Ammon's horn (tissue), 1 donor: ENCODE measurements at regions not wholly inside any gene's neighbourhood (a gene's known extent, or its start where the extent isn't known, plus 50 kb on each side); places are given as distances from the start of the nearest gene placed in this dataset.
A peak's percentile ranks its signal among the peaks of the same experiment; 100 is the strongest.
"Not testable (repeated sequence)": the region's sequence is repeated elsewhere in the genome, so short reads cannot be mapped to it uniquely, and the experiment has no call there.

Experiments used
- DNase-seq: peaks from one replicate; pipeline ENCODE4 v3.0.0-alpha.2; 2016; ENCODE audit warnings: low spot score

GRCh38 chr14:29982171-29982570, 54.5 kb upstream of the PRKD1 start:
- no peak for DNase-seq

- DNase-seq = no peak
Measured at GRCh38 chr14:29982993-29983392, 55.3 kb upstream of the PRKD1 start.

DNA sequence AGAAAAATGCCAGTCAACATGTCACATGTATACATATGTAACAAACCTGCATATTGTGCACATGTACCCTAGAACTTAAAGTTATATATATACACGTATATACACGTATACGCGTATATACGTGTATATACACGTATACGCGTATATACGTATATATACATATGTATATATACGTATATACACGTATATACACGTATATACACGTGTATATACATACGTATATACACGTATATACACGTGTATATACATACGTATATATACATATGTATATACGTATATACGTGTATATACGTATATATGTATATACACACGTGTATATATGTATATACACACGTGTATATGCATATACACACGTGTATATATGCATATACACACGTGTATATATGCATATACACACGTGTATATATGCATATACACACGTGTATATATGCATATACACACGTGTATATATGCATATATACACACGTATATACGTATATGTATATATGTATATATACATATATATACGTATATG, 62.8 kb upstream of the PRKD1 start:
- DNase-seq = not testable (repeated sequence)

DNA sequence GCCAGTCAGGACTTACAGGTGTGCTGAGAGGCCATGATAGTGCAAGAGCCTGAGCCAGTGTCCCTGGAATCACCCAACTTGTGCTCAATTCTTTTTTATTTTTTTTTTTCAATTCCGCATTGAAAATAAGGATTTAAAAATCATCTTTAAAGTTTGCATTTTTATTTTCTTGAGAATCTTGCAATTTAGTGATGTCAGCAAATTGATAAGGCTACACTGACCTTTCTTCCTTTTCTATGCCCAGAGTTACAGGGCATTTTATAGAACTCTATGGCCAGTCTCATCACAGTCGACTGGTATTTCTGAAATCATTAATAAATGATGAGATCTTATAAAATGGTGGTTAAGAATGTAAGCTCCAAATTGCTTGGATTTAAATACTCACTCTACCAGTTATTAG, 63.3 kb upstream of the PRKD1 start:
- DNase-seq = no peak

DNA sequence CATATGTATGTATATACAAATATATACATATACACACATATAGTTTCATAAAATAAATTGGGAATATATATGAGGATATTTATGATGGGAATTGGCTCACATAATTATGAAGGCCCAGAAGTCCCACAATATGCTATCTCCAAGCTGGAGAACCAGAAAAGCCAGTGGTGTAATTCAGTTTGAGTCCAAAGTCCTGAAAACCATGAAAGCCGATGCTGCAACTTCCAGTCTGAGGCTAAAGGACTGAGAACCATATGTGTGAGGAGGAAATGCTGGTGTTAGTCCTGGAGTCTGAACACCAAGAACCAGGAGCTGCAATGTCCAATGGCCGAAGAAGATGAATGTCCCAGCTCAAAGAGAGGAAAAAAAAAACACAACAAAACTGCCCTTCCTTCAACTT, 65.5 kb upstream of the PRKD1 start:
- no peak for DNase-seq

- DNase-seq = no peak
Measured at GRCh38 chr14:29999013-29999539, 71.4 kb upstream of the PRKD1 start.

DNA sequence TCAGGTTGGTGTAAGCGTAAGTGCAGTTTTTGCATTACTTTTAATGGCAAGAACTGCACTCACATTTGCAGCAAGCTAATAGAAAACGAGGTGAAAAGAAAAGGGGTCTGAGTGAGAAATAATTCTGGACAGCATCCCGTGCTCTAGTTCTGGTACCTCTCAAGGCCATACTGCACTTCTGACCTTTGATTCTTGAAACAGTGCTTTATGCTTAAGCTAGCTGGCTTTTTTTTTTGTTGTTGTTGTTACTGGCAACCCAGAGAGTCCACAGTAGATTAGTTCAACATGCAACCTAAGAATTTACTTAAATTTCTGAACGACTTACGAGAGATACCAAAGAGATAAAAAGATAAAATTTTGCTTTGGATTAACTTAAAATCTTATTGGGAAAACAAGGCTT, 75.2 kb upstream of the PRKD1 start:
- no peak for DNase-seq

GRCh38 chr14:30005114-30005808, 77.6 kb upstream of the PRKD1 start:
- DNase-seq = peak; percentile 74

DNA sequence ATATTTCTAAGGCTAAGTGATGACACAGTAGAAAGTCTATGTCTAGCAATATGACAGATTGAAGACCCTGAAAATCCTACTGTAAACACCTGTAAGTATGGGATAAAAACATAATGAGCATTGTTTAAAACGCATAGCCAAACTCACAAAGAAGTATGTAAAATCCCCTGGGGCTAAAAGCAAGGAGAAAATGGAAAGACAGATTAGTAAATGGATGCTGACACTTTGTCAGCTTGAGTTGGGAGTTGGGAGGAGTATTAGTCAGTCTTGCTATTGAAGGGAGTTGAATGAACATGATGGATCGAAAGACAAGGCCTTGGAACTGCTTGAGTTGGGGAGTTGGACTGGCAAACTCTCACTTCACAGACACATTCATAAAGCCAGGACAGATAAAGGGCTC, 79.0 kb upstream of the PRKD1 start:
- DNase-seq = no peak

- no peak for DNase-seq
Measured at GRCh38 chr14:30015489-30015888, 87.8 kb upstream of the PRKD1 start.

DNA sequence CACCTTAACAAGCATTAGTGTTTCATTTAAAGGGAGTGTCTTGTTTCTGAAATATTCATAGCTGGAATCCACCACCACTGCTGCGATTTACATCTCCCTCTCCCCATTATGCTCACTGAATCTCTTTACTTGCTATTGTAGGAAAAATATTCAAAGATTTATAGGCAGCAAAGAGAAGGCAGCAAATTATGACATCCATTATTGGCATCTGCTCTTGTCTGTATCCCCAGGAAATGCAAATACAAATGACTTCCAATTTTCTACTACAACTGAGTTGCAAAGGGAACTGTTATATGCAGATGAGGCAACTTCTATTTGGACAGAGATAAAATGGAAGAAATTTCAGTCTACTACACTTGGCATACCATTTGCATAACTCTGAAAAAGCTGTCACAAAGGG, 88.4 kb upstream of the PRKD1 start:
- DNase-seq = no peak

DNA sequence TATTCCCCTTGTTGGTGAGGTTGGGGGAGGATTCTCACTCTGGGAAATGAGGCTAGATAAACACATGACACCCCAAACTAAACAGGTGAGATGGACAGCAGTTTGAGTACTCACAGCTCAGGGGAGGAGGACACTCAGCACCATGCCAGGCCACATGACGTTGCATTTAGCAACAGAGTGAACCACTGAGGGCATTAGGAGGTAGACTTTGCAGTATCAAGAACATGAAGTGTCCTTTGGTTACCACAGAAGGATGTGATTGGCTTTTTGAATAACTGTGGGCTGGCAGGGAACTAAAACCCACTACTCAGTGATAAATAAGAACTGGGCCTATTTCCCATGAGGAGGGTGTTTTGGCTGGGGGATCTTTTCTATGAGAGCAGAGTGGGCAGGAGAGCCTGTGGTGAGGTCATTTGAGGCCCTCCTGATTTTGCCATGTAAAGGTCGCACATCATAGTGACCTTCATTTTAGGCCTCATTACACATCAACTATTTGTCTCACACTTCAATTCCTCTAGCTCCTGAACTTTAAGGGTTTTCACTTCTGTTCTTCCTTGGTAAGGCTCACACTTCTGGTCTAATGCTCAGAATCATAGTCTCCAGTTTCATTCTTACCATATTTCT, 89.8 kb upstream of the PRKD1 start:
- no peak for DNase-seq

DNA sequence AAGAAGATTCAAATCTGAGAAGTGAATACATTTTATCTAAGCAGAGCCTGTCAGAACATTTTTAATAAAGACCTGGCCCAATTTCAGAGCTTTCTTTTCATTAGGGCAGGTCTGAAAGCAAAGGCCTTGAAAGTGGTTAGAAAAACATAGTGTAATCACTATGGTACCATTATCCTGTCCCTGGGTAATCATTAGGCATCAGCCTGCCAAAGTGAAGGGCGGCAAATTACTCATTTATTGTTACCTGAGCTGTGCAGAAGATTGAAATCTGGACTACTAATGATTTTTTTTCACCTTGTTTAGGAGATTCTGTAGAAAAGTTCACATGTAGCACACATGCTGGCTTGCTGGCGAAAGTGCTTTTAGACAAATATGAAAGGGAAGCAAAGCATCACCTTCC, 92.6 kb upstream of the PRKD1 start:
- no peak for DNase-seq

- no peak for DNase-seq
Measured at GRCh38 chr14:30020687-30021086, 93.0 kb upstream of the PRKD1 start.

GRCh38 chr14:30023350-30023749, 95.7 kb upstream of the PRKD1 start:
- DNase-seq = not testable (repeated sequence)

- peak; percentile 9 for DNase-seq
Measured at GRCh38 chr14:30034152-30034551, 106.5 kb upstream of the PRKD1 start.

DNA sequence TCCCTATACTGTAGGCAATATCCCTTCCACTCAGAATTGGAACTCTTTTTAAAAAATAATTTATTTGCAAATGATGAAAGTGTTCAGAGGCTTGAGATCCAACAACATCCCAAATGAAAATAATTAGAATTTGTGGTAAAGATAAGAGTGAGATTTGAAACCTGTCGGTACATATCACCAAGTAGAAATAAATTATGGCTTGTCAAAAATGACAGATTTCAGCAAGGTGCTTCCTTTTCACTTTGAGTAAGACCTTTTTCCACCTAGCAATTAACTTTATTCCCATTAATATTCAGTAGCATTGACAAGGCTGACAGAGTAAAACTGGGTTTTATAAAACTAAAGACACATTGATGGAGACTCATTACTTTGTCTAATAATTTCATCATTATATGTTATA, 107.7 kb upstream of the PRKD1 start:
- DNase-seq = no peak

GRCh38 chr14:30045720-30046119, 118.1 kb upstream of the PRKD1 start:
- no peak for DNase-seq

DNA sequence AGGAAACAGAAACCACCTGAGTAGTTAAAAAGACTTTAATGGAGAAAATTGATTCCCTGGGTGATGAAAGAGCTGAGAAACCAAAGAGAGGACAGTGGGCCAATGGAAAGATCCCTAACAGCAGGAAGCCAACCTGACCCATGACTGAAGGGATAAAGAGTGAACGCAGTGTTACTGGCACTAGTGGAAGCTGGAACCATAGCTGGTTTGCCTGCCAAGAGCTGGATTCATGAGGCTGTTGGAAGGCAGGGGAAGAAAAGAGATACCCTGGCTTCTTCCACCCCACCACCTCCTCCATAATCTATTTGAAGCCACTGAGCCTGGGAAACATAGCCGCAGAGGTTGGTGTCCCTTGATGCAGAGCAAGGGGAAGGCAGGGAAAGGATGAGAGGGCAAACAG, 125.5 kb upstream of the PRKD1 start:
- DNase-seq = peak; percentile 31

GRCh38 chr14:30054201-30054600, 126.6 kb upstream of the PRKD1 start:
- no peak for DNase-seq

GRCh38 chr14:30058401-30058800, 130.8 kb upstream of the PRKD1 start:
- DNase-seq = no peak

DNA sequence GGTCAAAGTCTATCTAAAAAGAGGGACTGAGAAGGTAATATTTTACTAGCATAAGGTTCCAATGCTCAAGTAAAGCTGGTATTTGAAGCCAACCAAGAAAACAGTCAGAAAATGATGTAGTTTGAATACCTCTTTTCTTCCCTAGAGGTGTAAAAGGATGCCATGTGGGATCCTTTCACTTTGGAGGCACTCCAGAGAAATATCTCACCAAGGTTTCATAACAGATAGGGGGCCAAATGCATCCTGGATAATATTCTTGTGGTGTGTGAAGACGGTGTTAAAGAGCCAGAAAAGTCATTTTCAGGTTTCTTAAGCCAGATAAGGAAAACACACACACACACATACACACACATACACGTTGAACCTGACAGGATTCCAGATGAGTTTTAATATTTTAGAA, 136.1 kb upstream of the PRKD1 start:
- no peak for DNase-seq

DNA sequence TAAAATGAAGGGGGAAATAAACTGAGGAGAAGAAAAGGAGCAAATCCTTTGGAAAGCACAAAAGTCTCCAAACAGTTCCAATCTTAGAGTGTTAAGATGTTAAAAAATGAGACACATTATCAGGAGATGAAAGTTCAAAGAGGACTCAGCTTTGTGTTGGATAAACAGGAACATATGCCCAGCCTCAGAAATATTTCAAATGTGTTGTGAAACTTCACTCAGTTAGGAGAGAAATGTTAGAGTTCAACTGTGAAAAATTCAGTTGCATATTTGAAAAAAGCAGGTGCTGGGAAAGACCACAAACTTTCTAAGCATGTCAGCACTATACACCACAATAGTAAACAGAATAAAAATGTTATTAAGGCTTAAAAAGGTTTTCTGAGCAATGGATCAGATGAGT, 136.8 kb upstream of the PRKD1 start:
- no peak for DNase-seq

- no peak for DNase-seq
Measured at GRCh38 chr14:30069536-30069935, 141.9 kb upstream of the PRKD1 start.
